Left lobe of liver (tissue), 2 donors: ENCODE measurements at regions not wholly inside any gene's neighbourhood (a gene's known extent, or its start where the extent isn't known, plus 50 kb on each side); places are given as distances from the start of the nearest gene placed in this dataset.
A peak's percentile ranks its signal among the peaks of the same experiment; 100 is the strongest.
"Not testable (repeated sequence)": the region's sequence is repeated elsewhere in the genome, so short reads cannot be mapped to it uniquely, and the experiment has no call there.

Source experiments
- ATAC-seq: fragments of 200-7000 bp; cut with Tn5 transposase; one replicate; pipeline ENCODE4 v1.9.1; 2020; ENCODE audit warnings: mild to moderate bottlenecking, moderate library complexity
- DNase-seq: peaks from one replicate; pipeline ENCODE4 v3.0.0-alpha.2; 2020; ENCODE audit warnings: low spot score
- donor health status: DM: no; HTN: no; CAD: no; lungs with moderate emphysema.
- donor health status: DM: no; HTN: yes; CAD: no.

GRCh38 chr5:25764733-25765132 is 1120.0 kb upstream of the CDH10 start:
- ATAC-seq (no peak), DNase-seq (no peak)

- ATAC-seq (no peak), DNase-seq (no peak)
These were observed 1119.0 kb upstream of the CDH10 start for GRCh38 chr5:25763781-25764180.

GRCh38 chr5:25754895-25755294 is 1110.1 kb upstream of the CDH10 start:
- no peak for ATAC-seq
- no peak for DNase-seq

- ATAC-seq (no peak), DNase-seq (no peak)
These were observed 1100.1 kb upstream of the CDH10 start for GRCh38 chr5:25744908-25745307.

- ATAC-seq = no peak
These were observed 1071.9 kb upstream of the CDH10 start for GRCh38 chr5:25716680-25717079.

GRCh38 chr5:25713259-25713658 is 1068.5 kb upstream of the CDH10 start:
- no peak for DNase-seq
- peak; percentile 75 for ATAC-seq

More at GRCh38 chr5:25716680-25717079, 1071.9 kb upstream of the CDH10 start:
- no peak for DNase-seq

- DNase-seq = no peak
- no peak for ATAC-seq
These were observed 1062.3 kb upstream of the CDH10 start for GRCh38 chr5:25707093-25707492.

GRCh38 chr5:25701936-25702335 is 1057.2 kb upstream of the CDH10 start:
- peak; percentile 85 for ATAC-seq
- no peak for DNase-seq

- ATAC-seq (no peak), DNase-seq (no peak)
These were observed 1050.0 kb upstream of the CDH10 start for GRCh38 chr5:25694801-25695200.

- DNase-seq (no peak), ATAC-seq (no peak)
These were observed 1043.4 kb upstream of the CDH10 start for GRCh38 chr5:25688156-25688555.

GRCh38 chr5:25669645-25670401 is 1025.0 kb upstream of the CDH10 start:
- no peak for DNase-seq
- ATAC-seq = peak; percentile 92

- ATAC-seq = no peak
- DNase-seq = no peak
These were observed 1017.8 kb upstream of the CDH10 start for GRCh38 chr5:25662610-25663009.

- DNase-seq, ATAC-seq: not testable (repeated sequence)
These were observed 1005.5 kb upstream of the CDH10 start for GRCh38 chr5:25650316-25650715.

GRCh38 chr5:25649628-25650265 is 1005.0 kb upstream of the CDH10 start:
- DNase-seq (no peak), ATAC-seq (no peak)

GRCh38 chr5:25646421-25647341 is 1001.9 kb upstream of the CDH10 start:
- ATAC-seq = peak; percentile 48
- DNase-seq = no peak

GRCh38 chr5:25641124-25641523 is 996.3 kb upstream of the CDH10 start:
- no peak for ATAC-seq
- DNase-seq = no peak

GRCh38 chr5:25619273-25619672 is 974.5 kb upstream of the CDH10 start:
- no peak for DNase-seq
- ATAC-seq = no peak

GRCh38 chr5:25618821-25619220 is 974.0 kb upstream of the CDH10 start:
- ATAC-seq (peak; percentile 44), DNase-seq (no peak)

- ATAC-seq (no peak), DNase-seq (no peak)
These were observed 969.7 kb upstream of the CDH10 start for GRCh38 chr5:25614466-25614865.

- ATAC-seq = no peak
- DNase-seq = no peak
These were observed 959.9 kb upstream of the CDH10 start for GRCh38 chr5:25604681-25605080.

GRCh38 chr5:25579111-25579510 is 934.3 kb upstream of the CDH10 start:
- DNase-seq (no peak), ATAC-seq (no peak)
